Bronchial epithelial cell (primary cell): ENCODE measurements at regions not wholly inside any gene's neighbourhood (a gene's known extent, or its start where the extent isn't known, plus 50 kb on each side); places are given as distances from the start of the nearest gene placed in this dataset.

ENCODE experiments used
- DNase-seq: peaks from one replicate; pipeline ENCODE4 v3.0.0-alpha.2; 2010; ENCODE audit warnings: low read depth
- FAIRE-seq: peaks from 2 replicates; lab custom pipeline; 2011; peaks lifted over from hg19 to GRCh38; lab: Jason Lieb, UNC
- H3K27me3 ChIP-seq: 2 replicates; pipeline ENCODE4 v1.5.1; 2011; ENCODE audit warnings: low read length; ENCODE audit not compliant: control insufficient read depth, insufficient read depth
- H3K36me3 ChIP-seq: 2 replicates; pipeline ENCODE4 v1.5.1; 2011; ENCODE audit warnings: low read length; ENCODE audit not compliant: control insufficient read depth, insufficient read depth
- H3K4me3 ChIP-seq: 2 replicates; pipeline ENCODE4 v1.5.1; 2011; ENCODE audit warnings: mild to moderate bottlenecking, low read depth, low read length, control low read depth
- CTCF ChIP-seq: IDR thresholded peaks from 2 replicates; pipeline ENCODE4 v1.5.1; 2011; ENCODE audit warnings: mild to moderate bottlenecking, moderate library complexity, low read length, control low read depth, inconsistent platforms; ENCODE audit not compliant: insufficient read depth, severe bottlenecking

GRCh38 chr1:233544304-233544703 lies 69.6 kb upstream of the KCNK1 start:
- no peak for TF ChIP-seq CTCF
- peaks cover 2% of the 10 kb centered on the region for H3K27me3 ChIP-seq
- no peak for DNase-seq
- no peak overlapping the region for H3K4me3 ChIP-seq
- no peak for FAIRE-seq
- H3K36me3 ChIP-seq: no peaks in the 10 kb centered on the region

- H3K27me3 ChIP-seq: peaks cover 2% of the 10 kb centered on the region
- H3K36me3 ChIP-seq: no peaks in the 10 kb centered on the region
- DNase-seq (no peak), FAIRE-seq (no peak)
- no peak for TF ChIP-seq CTCF
- no peak overlapping the region for H3K4me3 ChIP-seq
These were observed 66.2 kb upstream of the KCNK1 start for GRCh38 chr1:233547726-233548125.

GRCh38 chr1:233549404-233549803 lies 64.5 kb upstream of the KCNK1 start:
- H3K4me3 ChIP-seq: no peak overlapping the region
- FAIRE-seq: no peak
- no peak for DNase-seq
- H3K27me3 ChIP-seq: peaks cover 2% of the 10 kb centered on the region
- no peaks in the 10 kb centered on the region for H3K36me3 ChIP-seq
- TF ChIP-seq CTCF: no peak

- Histone ChIP-seq H3K36me3 (no peaks in the 10 kb centered on the region), H3K27me3 (peaks cover 2% of the 10 kb centered on the region), H3K4me3 (no peak overlapping the region)
- no peak for TF ChIP-seq CTCF
- FAIRE-seq (no peak), DNase-seq (peak; percentile 25)
These were observed 64.0 kb upstream of the KCNK1 start for GRCh38 chr1:233549917-233550316.

- TF ChIP-seq CTCF: no peak
- DNase-seq (peak; percentile 21), FAIRE-seq (no peak)
- H3K36me3 ChIP-seq: no peaks in the 10 kb centered on the region
- H3K4me3 ChIP-seq: no peak overlapping the region
- H3K27me3 ChIP-seq: no peaks in the 10 kb centered on the region
These were observed 59.9 kb upstream of the KCNK1 start for GRCh38 chr1:233554037-233554436.

GRCh38 chr1:233561708-233562426 lies 52.0 kb upstream of the KCNK1 start:
- Histone ChIP-seq H3K27me3 (no peaks in the 10 kb centered on the region), H3K36me3 (no peaks in the 10 kb centered on the region), H3K4me3 (no peak overlapping the region)
- no peak for TF ChIP-seq CTCF
- no peak for DNase-seq
- FAIRE-seq: no peak
